Natural killer cell (primary cell): ENCODE measurements at regions not wholly inside any gene's neighbourhood (a gene's known extent, or its start where the extent isn't known, plus 50 kb on each side); places are given as distances from the start of the nearest gene placed in this dataset.

Experiments
- ATAC-seq, 3 donors: fragments of 150-1000 bp in 2 of 3; fragments of 200-7000 bp in 1 of 3; cut with Tn5 transposase; 1 replicate in 1 of 3; 2 replicates in 2 of 3; pipeline ENCODE4 v1.10.0; 2021; ENCODE audit warnings: mild to moderate bottlenecking in 2 of 3, moderate library complexity in 2 of 3
- DNase-seq, 2 donors: peaks; one replicate each; pipeline versions ENCODE4 v3.0.0 to v3.0.0-alpha.2; 2013 to 2021; ENCODE audit warnings: mixed read lengths in 1 of 2
- H3K27ac ChIP-seq: one replicate; pipeline ENCODE4 v1.5.1; 2013; ENCODE audit warnings: mild to moderate bottlenecking, low read length
- H3K27me3 ChIP-seq: one replicate; pipeline ENCODE4 v1.6.1; 2013; ENCODE audit warnings: low read length; ENCODE audit not compliant: control insufficient read depth, insufficient read depth
- H3K36me3 ChIP-seq: one replicate; pipeline ENCODE4 v1.6.1; 2013; ENCODE audit warnings: low read length; ENCODE audit not compliant: control insufficient read depth, insufficient read depth
- H3K4me1 ChIP-seq: one replicate; pipeline ENCODE4 v1.6.1; 2013; ENCODE audit warnings: low read length; ENCODE audit not compliant: control insufficient read depth, insufficient read depth
- H3K4me3 ChIP-seq: one replicate; pipeline ENCODE4 v1.5.1; 2013; ENCODE audit warnings: low read length
- H3K9me3 ChIP-seq: one replicate; pipeline ENCODE4 v1.6.1; 2013; ENCODE audit warnings: low read length; ENCODE audit not compliant: control insufficient read depth, insufficient read depth
- H3K27ac Mint-ChIP-seq, 2 donors: one replicate each; pipeline ENCODE4 v1.8.0; 2022; ENCODE audit warnings: mild to moderate bottlenecking in 2 of 2, mixed read lengths in 2 of 2, moderate library complexity in 1 of 2
- H3K27me3 Mint-ChIP-seq, 2 donors: one replicate each; pipeline ENCODE4 v1.8.0; 2022; ENCODE audit warnings: low read depth in 2 of 2, mixed read lengths in 2 of 2
- H3K36me3 Mint-ChIP-seq: one replicate; pipeline ENCODE4 v1.8.0; 2022; ENCODE audit warnings: mixed read lengths
- H3K4me1 Mint-ChIP-seq, 2 donors: one replicate each; pipeline ENCODE4 v1.8.0; 2022; ENCODE audit warnings: mixed read lengths in 2 of 2
- H3K4me3 Mint-ChIP-seq: one replicate; pipeline ENCODE4 v1.8.0; 2022; ENCODE audit warnings: mild to moderate bottlenecking, moderate library complexity, mixed read lengths
- H3K9me3 Mint-ChIP-seq, 2 donors: one replicate each; pipeline ENCODE4 v1.8.0; 2022; ENCODE audit warnings: mixed read lengths in 2 of 2
- CTCF ChIP-seq: fragments of 200-600 bp; IDR thresholded peaks from one replicate; pipeline ENCODE4 v1.8.0; 2022; ENCODE audit warnings: antibody characterized with exemption
- WGBS: methylation state at CpG from one replicate; pipeline ENCODE4 v1.1.7; 2013; ENCODE audit warnings: missing lambda C conversion rate; ENCODE audit not compliant: insufficient coverage; 5-methylcytosine and 5-hydroxymethylcytosine counted together
- intact Hi-C: fragments of 100-400 bp; cut with micrococcal nuclease; formaldehyde crosslinking; loops from one replicate; pipeline ENCODE4 v1.14.2; 2022

- H3K36me3 Mint-ChIP-seq = no peaks in the 10 kb centered on the region
- no peak overlapping the region for H3K27ac ChIP-seq
- peaks cover 18 to 34% of the 10 kb centered on the region in 2 donors for H3K27me3 Mint-ChIP-seq
- no peaks in the 10 kb centered on the region for H3K4me1 Mint-ChIP-seq
- no peaks in the 10 kb centered on the region for H3K9me3 Mint-ChIP-seq
- H3K4me3 Mint-ChIP-seq = no peak overlapping the region
- H3K4me3 ChIP-seq = no peak overlapping the region
- H3K27me3 ChIP-seq = no peaks in the 10 kb centered on the region
- no peak for TF ChIP-seq CTCF
- 90% methylated on average over 4 of the region's 4 CpGs for WGBS
- H3K36me3 ChIP-seq = no peaks in the 10 kb centered on the region
- no peak for ATAC-seq
- H3K27ac Mint-ChIP-seq = no peak overlapping the region
- H3K9me3 ChIP-seq = no peaks in the 10 kb centered on the region
- DNase-seq = no peak
- intact Hi-C loops = no loop called here
- H3K4me1 ChIP-seq = no peaks in the 10 kb centered on the region
Measured at GRCh38 chr11:57896361-57897145, 127.1 kb upstream of the OR9Q1 start.

- no peak for DNase-seq
- Mint-ChIP-seq H3K4me1 (peaks cover 6 to 13% of the 10 kb centered on the region in 2 donors), H3K36me3 (no peaks in the 10 kb centered on the region), H3K27me3 (peaks cover 14 to 15% of the 10 kb centered on the region in 2 donors), H3K27ac (no peak overlapping the region), H3K4me3 (no peak overlapping the region), H3K9me3 (no peaks in the 10 kb centered on the region)
- Histone ChIP-seq H3K27me3 (no peaks in the 10 kb centered on the region), H3K36me3 (no peaks in the 10 kb centered on the region), H3K9me3 (no peaks in the 10 kb centered on the region), H3K27ac (no peak overlapping the region), H3K4me1 (no peaks in the 10 kb centered on the region), H3K4me3 (no peak overlapping the region)
- ATAC-seq = no peak
- intact Hi-C loops = no loop called here
- WGBS = 89% methylated on average over 2 of the region's 2 CpGs
- TF ChIP-seq CTCF = no peak
Measured at GRCh38 chr11:57899378-57899777, 124.3 kb upstream of the OR9Q1 start.

DNA sequence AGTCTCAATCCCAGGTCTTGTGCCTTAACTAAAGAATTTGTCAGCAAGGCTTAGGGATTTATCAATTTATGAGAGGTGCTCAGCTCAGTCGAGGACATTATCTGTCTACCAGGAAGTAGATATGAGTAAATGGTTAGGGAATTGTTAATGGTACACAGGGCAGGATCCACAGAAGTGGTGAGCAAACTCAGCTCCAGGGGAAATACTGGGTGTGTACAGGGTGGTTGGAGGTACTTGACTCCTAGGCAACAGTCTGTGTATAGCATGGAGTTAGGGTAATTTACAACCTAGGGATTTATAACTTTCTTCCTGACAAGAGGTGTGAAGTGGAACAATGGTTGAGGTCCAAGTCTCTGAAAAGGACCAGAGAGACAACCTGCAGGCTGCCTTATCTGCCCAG is 123.4 kb upstream of the OR9Q1 start:
- intact Hi-C loops = no loop called here
- 81% methylated on average over 1 of the region's 1 CpG for WGBS
- H3K27me3 ChIP-seq = no peaks in the 10 kb centered on the region
- Mint-ChIP-seq H3K27ac (no peak overlapping the region), H3K36me3 (no peaks in the 10 kb centered on the region), H3K27me3 (peaks cover 14 to 15% of the 10 kb centered on the region in 2 donors), H3K9me3 (no peaks in the 10 kb centered on the region), H3K4me3 (no peak overlapping the region), H3K4me1 (peaks cover 6 to 15% of the 10 kb centered on the region in 2 donors)
- ATAC-seq (no peak), DNase-seq (no peak)
- no peak overlapping the region for H3K27ac ChIP-seq
- no peaks in the 10 kb centered on the region for H3K4me1 ChIP-seq
- H3K4me3 ChIP-seq = no peak overlapping the region
- no peaks in the 10 kb centered on the region for H3K9me3 ChIP-seq
- no peaks in the 10 kb centered on the region for H3K36me3 ChIP-seq
- TF ChIP-seq CTCF = no peak

GRCh38 chr11:57901278-57901677 is 122.4 kb upstream of the OR9Q1 start:
- H3K27ac Mint-ChIP-seq = no peak overlapping the region
- peaks cover 14 to 15% of the 10 kb centered on the region in 2 donors for H3K27me3 Mint-ChIP-seq

More at GRCh38 chr11:57901278-57901677, 122.4 kb upstream of the OR9Q1 start:
- Histone ChIP-seq H3K27ac (no peak overlapping the region), H3K9me3 (no peaks in the 10 kb centered on the region), H3K36me3 (no peaks in the 10 kb centered on the region), H3K4me3 (no peak overlapping the region), H3K27me3 (no peaks in the 10 kb centered on the region), H3K4me1 (no peaks in the 10 kb centered on the region)
- Mint-ChIP-seq H3K4me3 (no peak overlapping the region), H3K9me3 (no peaks in the 10 kb centered on the region), H3K36me3 (no peaks in the 10 kb centered on the region), H3K4me1 (peaks cover 6 to 15% of the 10 kb centered on the region in 2 donors)
- DNase-seq (no peak), ATAC-seq (no peak)
- intact Hi-C loops = no loop called here
- no peak for TF ChIP-seq CTCF
